NCI-H1048 (cell line): ENCODE measurements at regions not wholly inside any gene's neighbourhood (a gene's known extent, or its start where the extent isn't known, plus 50 kb on each side); places are given as distances from the start of the nearest gene placed in this dataset.

Experiments
- DNase-seq: peaks from one replicate; lab custom pipeline; 2025; lab: John Stamatoyannopoulos, UW

DNA sequence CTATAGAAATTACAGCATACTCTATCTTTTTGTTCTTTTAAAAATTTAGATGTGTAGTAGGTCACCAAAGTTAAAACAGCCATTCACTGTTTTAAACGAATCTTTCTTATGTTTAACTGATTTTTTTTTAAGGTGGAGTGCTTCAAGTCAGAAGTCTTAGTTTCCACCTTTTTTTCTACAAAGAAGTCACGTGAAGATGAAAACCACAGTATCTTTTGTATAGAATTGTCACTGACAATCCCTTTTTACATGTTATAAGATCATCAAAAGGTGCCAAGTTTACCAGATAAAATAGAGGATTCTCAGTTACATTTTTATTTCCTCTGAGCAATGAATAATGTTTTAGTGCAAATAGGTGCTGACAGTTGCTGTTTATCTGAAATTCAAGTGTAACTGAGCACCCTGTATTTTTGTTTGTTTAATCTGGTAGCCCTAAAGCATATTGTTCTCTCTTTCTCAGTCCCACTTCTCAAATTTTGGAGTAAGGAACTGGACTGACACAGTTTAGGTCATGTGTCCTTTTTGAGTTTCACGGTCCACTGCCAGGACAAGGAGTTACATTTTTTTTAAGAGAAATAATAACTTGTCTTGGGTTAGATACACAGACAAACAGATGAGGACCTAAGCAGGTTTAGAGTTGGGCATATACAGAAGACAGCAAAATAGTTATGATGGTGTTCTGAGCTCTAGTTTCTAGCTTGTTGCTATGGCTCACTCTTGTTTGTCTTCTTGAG lies 233.2 kb upstream of the MBL2 start:
- DNase-seq, result no peak

- DNase-seq, result no peak
These were observed 230.5 kb upstream of the MBL2 start for GRCh38 chr10:53003094-53003493.

DNA sequence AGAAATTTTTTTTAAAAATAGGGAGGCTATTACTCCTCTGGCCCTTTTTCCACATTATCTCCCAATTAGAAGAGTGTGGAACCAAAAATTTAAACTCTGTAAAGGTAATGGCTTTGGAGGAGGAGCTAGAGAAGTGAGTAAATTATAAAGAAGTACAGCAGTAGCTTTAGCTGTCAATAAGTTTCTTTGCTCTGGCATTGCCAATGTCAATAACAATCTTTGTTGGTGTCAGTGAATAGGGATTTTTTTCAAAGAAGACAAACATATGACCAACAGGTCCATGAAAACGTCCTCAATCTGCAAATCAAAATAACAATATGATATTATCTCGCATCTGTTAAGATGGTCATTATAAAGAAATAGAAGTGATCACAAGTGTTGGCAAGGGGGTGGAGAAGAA lies 227.1 kb upstream of the MBL2 start:
- no peak for DNase-seq

GRCh38 chr10:52999258-52999657 lies 226.7 kb upstream of the MBL2 start:
- no peak for DNase-seq

- no peak for DNase-seq
These were observed 224.4 kb upstream of the MBL2 start for GRCh38 chr10:52997007-52997406.

- DNase-seq, result no peak
These were observed 221.8 kb upstream of the MBL2 start for GRCh38 chr10:52994370-52994769.

DNA sequence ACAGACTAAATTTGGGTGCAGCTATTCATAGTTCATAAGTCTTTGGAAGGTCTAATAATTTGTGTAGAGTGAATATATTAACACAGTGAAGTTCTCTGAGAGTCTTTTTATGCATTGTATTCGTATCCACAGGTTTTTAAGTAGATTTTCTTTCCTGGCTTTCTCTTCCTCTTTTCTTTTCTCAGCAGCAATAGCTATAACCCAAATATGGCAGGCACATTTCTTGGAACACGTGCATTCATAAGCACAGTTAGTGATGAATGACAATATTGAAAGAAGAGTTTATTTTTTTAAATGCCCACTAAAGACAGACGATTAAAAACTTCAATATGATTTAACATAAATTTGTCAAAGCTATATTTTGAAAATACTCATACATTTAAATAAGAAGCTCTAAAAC lies 220.5 kb upstream of the MBL2 start:
- no peak for DNase-seq

GRCh38 chr10:52992567-52992966 lies 220.0 kb upstream of the MBL2 start:
- no peak for DNase-seq

- DNase-seq, result no peak
These were observed 216.3 kb upstream of the MBL2 start for GRCh38 chr10:52988923-52989322.

- no peak for DNase-seq
These were observed 213.5 kb upstream of the MBL2 start for GRCh38 chr10:52986125-52986524.

- no peak for DNase-seq
These were observed 211.6 kb upstream of the MBL2 start for GRCh38 chr10:52984169-52984568.

DNA sequence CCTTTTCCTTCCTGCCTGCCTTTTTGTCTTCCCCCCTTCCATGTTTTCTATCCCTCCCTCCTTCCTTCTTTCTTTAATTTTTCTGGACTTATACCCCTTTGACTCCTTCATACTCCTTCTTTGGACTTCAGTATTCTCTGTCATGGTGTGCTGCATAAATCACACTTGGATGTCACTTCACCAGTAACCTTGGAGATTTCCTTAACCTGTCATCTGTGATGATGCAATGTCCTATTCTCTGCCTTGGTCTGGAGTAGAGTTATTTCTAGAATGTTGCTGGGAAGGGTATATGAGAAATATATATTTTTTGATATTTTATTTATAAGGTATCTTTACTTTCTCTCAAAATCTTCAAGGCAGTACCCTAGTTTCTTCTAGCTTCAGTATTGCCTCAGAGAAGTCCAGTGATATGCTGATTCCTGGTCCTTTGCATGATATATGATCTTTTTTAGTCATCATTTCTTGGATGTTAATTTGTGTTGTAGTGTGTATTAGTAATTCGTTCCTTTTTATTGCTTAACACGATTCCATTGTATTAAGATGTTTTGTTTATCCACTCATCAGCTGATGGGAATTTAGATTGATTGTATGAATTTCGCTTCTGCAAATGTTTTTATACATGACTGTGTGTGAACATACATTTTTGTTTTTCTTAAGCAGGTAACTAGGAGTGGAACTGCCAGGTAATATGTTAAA lies 206.9 kb upstream of the MBL2 start:
- DNase-seq, result no peak

- no peak for DNase-seq
These were observed 205.0 kb upstream of the MBL2 start for GRCh38 chr10:52977581-52977980.

- DNase-seq, result no peak
These were observed 195.5 kb upstream of the MBL2 start for GRCh38 chr10:52967806-52968795.

GRCh38 chr10:52966904-52967303 lies 194.3 kb upstream of the MBL2 start:
- DNase-seq, result no peak

DNA sequence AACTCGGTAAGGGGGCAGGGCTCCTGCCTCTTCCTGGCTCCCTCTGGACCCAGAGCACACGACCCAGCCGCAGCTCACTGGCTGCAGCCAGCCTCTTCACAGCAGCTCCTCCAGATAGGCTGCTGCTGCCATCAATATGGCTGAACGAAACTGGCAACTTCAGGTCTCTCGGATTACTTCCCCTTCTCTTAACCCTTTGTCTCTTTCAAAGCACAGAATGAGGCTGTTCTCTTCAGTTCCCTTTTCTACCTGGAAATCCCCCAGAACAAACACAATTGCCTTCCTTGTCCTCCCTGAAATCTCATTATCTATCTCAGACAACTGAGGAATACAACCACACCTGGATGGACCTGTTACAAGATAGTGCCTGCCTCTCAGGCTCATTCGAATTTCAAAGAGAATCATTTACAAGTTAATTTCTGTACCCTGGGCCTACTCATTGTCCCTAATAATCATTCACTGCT lies 193.4 kb upstream of the MBL2 start:
- DNase-seq, result no peak

DNA sequence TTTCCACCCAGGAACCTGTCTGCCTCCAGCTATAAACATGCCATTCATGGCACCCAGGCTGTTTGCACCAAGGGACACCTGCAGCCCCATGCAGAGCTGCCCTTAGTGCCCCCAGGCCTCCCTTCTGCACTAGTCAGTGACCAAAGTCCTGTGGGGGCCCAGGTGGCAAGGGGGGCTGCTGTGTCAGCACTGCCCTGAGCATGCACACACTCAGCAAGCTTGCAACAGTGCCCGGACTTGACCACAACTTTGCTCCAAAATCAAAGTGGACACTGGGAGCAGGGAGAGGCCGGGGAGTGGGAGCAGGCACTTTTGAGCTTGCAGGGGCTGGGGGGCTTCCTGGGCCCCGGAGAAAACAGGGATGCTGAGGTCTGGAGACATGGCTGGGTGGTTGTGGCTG lies 192.9 kb upstream of the MBL2 start:
- no peak for DNase-seq

- no peak for DNase-seq
These were observed 188.7 kb upstream of the MBL2 start for GRCh38 chr10:52961323-52961722.

DNA sequence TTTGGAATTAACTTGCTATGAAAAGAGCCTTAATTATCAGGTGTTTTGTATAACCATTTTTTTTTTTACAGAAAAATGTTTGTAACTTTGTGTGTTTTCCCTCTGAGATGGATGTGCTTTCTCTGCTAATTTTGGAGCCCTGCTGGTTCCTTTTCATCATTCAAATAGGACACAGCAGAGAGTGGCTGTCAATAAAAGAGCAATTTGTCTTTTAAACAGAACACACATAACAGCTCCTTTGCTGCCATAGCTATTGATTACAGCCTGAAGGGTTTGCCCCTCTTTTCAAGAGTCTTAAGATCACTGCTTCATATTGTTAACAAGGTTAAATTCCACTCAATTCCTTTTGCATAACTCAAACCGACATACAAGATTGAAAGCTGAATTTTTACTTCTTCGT lies 187.2 kb upstream of the MBL2 start:
- no peak for DNase-seq

DNA sequence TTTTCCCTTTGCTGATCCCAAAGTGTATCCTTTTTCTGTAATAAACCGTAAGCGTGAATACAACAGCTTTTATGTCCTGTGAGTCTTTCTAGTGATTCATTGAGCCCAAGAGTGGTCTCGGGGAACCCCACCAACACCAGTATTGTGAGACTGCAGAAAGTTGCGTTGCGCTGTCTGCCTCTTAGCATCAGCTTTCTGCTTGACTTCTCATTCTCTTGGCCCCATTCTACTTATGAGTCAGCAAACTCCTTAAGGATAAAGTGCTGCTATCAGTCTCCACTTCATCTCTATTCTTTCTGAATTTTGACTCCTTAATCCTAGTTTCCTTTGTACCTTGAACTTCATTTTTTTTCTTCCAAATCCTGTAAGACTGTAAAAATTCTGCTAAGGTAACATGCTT lies 184.3 kb upstream of the MBL2 start:
- no peak for DNase-seq

GRCh38 chr10:52956461-52956860 lies 183.9 kb upstream of the MBL2 start:
- no peak for DNase-seq

DNA sequence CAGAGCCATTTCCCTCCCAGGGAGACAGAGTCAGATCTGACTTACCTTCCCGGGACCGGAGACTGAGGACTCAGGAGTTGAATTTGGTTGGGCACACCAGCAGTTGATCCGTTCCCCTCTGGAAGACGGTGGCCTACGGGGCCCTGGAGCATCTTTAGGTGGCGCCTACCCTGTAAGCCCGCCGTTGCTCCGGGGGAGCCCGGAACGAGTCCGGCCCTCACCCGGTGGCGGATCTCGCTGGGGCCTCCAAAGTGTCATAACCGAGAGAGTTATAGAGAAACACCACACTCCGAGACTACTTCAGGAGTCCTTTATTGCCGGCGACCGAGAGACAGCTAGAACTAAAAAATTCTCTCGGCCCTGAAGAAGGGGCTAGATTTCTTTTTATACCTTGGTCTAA lies 182.8 kb upstream of the MBL2 start:
- DNase-seq, result no peak

DNA sequence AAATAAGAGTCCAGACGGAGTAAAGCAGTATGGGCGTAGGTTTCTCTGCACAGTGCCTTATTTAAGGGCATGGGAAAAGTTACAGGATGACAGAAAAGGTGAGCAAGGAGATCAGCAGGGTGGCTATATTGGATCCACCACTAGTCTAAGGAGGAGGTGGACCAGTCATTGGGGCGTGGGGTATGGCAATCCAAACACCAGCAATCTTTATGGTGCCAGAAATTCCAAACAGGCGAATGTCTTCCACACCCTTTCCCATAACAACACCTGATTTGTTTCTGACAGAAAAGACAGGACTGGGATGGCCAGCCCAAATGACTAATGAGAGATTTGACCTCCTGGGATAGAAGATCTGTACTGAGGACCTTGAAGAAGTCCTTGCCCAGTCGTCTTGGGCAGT lies 181.8 kb upstream of the MBL2 start:
- DNase-seq, result no peak
